Nephron (organoid): ENCODE measurements at regions not wholly inside any gene's neighbourhood (a gene's known extent, or its start where the extent isn't known, plus 50 kb on each side); places are given as distances from the start of the nearest gene placed in this dataset.

Source experiments
- H3K27ac Mint-ChIP-seq, 3 experiments: 2 replicates each; pipeline ENCODE4 v1.8.0; 2020; ENCODE audit warnings: mixed read lengths in 3 of 3, mild to moderate bottlenecking in 2 of 3, moderate library complexity in 1 of 3
- H3K27me3 Mint-ChIP-seq: 2 replicates; pipeline ENCODE4 v1.8.0; 2021; ENCODE audit warnings: low read depth, mild to moderate bottlenecking, moderate library complexity, mixed read lengths
- H3K36me3 Mint-ChIP-seq: 2 replicates; pipeline ENCODE4 v1.8.0; 2020; ENCODE audit warnings: low read depth, mixed read lengths
- H3K4me1 Mint-ChIP-seq: 2 replicates; pipeline ENCODE4 v1.8.0; 2020; ENCODE audit warnings: mixed read lengths
- H3K4me3 Mint-ChIP-seq, 3 experiments: 2 replicates each; pipeline ENCODE4 v1.8.0; 2020; ENCODE audit warnings: mild to moderate bottlenecking in 3 of 3, mixed read lengths in 3 of 3, moderate library complexity in 2 of 3
- H3K9me3 Mint-ChIP-seq: 2 replicates; pipeline ENCODE4 v1.8.0; 2020; ENCODE audit warnings: mixed read lengths
- TF ChIP-seq, protein P1 (sequence below), 3 experiments: fragments of 200-600 bp; sonication (generic); IDR thresholded peaks; one replicate each; pipeline ENCODE4 v1.5.0; 2021; ENCODE audit warnings: antibody characterized with exemption in 3 of 3; ENCODE audit not compliant: unreplicated experiment in 3 of 3

DNA sequence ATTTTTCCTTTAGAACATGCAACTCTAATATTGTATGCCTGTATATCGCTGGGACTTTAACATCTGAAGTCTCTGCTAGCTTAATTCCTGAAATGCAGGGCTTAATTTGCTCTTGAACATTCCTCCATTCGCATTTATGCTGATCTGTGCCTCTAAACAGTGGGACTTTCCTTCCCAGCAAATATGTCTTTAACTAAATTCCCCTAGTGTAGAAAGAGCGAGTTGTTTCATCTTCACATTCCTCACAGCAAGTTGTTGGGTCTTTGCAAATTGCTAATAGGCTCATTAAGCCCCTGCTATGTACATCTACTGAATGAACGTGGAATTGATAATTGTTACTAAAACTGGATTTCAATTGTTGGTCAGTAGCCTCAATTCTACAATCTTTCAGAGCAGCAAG lies 118.4 kb upstream of the OBI1 start:
- Mint-ChIP-seq H3K4me1 (peaks cover 8% of the 10 kb centered on the region), H3K27me3 (peaks cover 10% of the 10 kb centered on the region), H3K27ac (no peak overlapping the region), H3K36me3 (no peaks in the 10 kb centered on the region), H3K9me3 (no peaks in the 10 kb centered on the region), H3K4me3 (no peak overlapping the region)
- TF ChIP-seq, protein P1, sequence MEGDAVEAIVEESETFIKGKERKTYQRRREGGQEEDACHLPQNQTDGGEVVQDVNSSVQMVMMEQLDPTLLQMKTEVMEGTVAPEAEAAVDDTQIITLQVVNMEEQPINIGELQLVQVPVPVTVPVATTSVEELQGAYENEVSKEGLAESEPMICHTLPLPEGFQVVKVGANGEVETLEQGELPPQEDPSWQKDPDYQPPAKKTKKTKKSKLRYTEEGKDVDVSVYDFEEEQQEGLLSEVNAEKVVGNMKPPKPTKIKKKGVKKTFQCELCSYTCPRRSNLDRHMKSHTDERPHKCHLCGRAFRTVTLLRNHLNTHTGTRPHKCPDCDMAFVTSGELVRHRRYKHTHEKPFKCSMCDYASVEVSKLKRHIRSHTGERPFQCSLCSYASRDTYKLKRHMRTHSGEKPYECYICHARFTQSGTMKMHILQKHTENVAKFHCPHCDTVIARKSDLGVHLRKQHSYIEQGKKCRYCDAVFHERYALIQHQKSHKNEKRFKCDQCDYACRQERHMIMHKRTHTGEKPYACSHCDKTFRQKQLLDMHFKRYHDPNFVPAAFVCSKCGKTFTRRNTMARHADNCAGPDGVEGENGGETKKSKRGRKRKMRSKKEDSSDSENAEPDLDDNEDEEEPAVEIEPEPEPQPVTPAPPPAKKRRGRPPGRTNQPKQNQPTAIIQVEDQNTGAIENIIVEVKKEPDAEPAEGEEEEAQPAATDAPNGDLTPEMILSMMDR (IDR thresholded peaks at IDR 0.05; ENCODE audit: unreplicated experiment in 3 of 3) = no peak

DNA sequence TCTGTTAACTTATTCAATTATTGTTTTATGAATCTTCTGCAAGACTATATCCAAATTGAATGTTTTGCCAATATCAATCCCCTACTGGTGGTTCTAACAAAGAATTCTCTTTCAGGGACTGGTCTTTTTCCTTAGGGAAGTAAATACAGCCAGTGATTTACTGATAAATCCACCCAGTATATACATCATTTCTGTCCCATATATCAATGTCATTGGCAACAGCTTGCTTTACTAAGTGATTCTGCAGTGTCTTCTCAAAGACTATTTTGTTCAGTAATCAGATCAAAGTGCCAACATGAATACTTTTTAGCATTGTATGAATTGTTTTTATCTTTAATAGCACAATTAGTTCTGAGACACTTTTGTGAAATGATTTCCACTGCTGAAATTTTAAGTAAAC lies 114.0 kb upstream of the OBI1 start:
- Mint-ChIP-seq H3K4me3 (no peak overlapping the region), H3K27me3 (peaks cover 7% of the 10 kb centered on the region), H3K4me1 (peaks cover under 1% of the 10 kb centered on the region), H3K36me3 (no peaks in the 10 kb centered on the region), H3K27ac (no peak overlapping the region), H3K9me3 (no peaks in the 10 kb centered on the region)
- TF ChIP-seq, protein P1 (IDR thresholded peaks at IDR 0.05; ENCODE audit: unreplicated experiment in 3 of 3) = no peak

DNA sequence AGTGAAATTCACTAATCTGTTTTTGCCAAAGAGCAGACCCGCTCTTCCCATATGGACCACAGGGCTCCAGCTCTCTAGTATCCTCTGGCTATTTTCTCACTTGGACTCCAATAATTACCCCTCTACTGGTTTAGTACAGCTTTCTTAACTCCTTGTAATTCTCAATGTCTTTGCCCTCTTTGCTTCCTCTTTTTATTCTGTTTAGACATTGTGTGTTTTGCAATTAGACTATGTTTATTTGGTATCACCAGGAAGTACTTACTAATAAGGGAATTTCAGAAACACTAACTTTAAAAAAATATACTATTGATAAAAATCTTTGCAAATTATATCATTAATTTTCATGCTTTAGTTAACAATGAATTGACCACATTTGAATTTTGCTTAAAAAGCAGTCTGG lies 111.6 kb upstream of the OBI1 start:
- H3K9me3 Mint-ChIP-seq = no peaks in the 10 kb centered on the region
- H3K27me3 Mint-ChIP-seq = peaks cover 7% of the 10 kb centered on the region
- no peaks in the 10 kb centered on the region for H3K4me1 Mint-ChIP-seq
- H3K27ac Mint-ChIP-seq = no peak overlapping the region
- no peak overlapping the region for H3K4me3 Mint-ChIP-seq
- no peaks in the 10 kb centered on the region for H3K36me3 Mint-ChIP-seq
- TF ChIP-seq, protein P1 (IDR thresholded peaks at IDR 0.05; ENCODE audit: unreplicated experiment in 3 of 3) = no peak

DNA sequence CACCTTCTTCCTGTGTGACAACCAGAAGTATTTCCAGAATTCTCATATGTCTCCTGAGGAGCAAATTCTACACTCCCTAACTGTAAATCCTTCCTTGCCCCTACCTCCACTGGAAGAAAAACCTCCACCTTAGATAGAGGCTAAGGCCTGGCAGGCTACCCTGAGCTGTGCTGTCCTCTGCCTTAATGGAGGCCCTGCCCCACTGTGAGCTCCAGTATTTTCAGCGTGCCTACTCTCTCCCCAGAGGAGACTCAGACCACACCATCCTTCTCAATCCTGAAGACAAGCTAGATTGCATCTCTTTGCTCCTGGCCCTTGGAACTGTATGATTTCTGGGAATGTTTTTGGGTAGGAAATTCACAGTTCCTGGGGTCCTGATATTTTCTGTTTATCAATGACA lies 110.0 kb upstream of the OBI1 start:
- Mint-ChIP-seq H3K27me3 (peaks cover 7% of the 10 kb centered on the region), H3K36me3 (no peaks in the 10 kb centered on the region), H3K27ac (no peak overlapping the region), H3K4me3 (no peak overlapping the region), H3K4me1 (no peaks in the 10 kb centered on the region), H3K9me3 (no peaks in the 10 kb centered on the region)
- TF ChIP-seq, protein P1 (IDR thresholded peaks at IDR 0.05; ENCODE audit: unreplicated experiment in 3 of 3) = no peak

DNA sequence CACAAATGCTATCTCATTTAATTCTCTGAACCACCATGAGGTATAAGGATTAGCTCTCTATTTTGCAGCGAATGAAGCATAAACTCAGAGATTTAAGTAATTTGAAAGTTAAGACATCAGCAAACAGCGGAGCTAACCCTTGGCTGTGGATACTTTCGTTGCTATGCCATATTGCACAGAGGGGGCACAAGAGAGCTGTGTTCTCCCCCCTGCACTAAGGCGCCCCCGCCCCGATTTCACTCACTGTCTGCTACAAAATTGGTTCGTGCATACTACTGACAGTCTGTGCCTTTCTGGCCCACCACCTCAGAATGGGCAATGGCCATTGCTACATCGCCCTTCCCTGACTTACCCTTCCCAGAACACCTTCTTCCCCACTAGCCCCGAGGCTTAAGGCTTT lies 105.7 kb upstream of the OBI1 start:
- H3K36me3 Mint-ChIP-seq = no peaks in the 10 kb centered on the region
- TF ChIP-seq, protein P1 (IDR thresholded peaks at IDR 0.05; ENCODE audit: unreplicated experiment in 3 of 3) = no peak
- H3K4me1 Mint-ChIP-seq = no peaks in the 10 kb centered on the region
- peaks cover 3% of the 10 kb centered on the region for H3K27me3 Mint-ChIP-seq
- H3K4me3 Mint-ChIP-seq = no peak overlapping the region
- H3K27ac Mint-ChIP-seq = no peak overlapping the region
- no peaks in the 10 kb centered on the region for H3K9me3 Mint-ChIP-seq

DNA sequence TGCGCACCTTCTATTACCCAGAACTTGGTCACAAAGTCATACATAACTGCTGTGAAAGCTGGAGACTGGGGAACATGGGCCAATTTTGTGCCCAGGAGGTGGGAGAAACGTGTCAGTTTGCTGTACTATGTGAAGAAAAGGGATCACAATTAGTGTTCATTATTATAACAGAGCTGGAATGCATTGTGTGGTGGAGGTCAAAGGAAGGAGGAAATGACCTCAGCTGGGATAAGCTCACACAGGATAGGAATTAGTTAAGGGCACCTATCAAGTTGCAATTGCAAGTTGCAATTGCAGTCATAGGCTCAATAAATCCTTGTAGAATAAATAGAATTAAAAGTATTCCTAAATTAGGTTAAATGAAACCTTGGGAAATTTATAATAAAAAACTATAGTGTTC lies 103.9 kb upstream of the OBI1 start:
- Mint-ChIP-seq H3K27me3 (peaks cover 3% of the 10 kb centered on the region), H3K36me3 (no peaks in the 10 kb centered on the region), H3K4me3 (no peak overlapping the region), H3K9me3 (no peaks in the 10 kb centered on the region), H3K27ac (no peak overlapping the region), H3K4me1 (no peaks in the 10 kb centered on the region)
- TF ChIP-seq, protein P1 (IDR thresholded peaks at IDR 0.05; ENCODE audit: unreplicated experiment in 3 of 3) = no peak
